Fibroblast of lung (primary cell): ENCODE measurements at regions not wholly inside any gene's neighbourhood (a gene's known extent, or its start where the extent isn't known, plus 50 kb on each side); places are given as distances from the start of the nearest gene placed in this dataset.
A peak's percentile ranks its signal among the peaks of the same experiment; 100 is the strongest.

ENCODE experiments used
- DNase-seq, 2 donors: peaks; one replicate each; pipeline versions ENCODE4 v3.0.0 to v3.0.0-alpha.2; 2010; ENCODE audit warnings: low read depth in 2 of 2
- H2AFZ ChIP-seq: 2 replicates; pipeline ENCODE4 v1.5.1; 2012; ENCODE audit warnings: low read length, control low read depth, inconsistent platforms
- H3K27ac ChIP-seq: 2 replicates; pipeline ENCODE4 v1.5.1; 2011; ENCODE audit warnings: low read length, control low read depth; ENCODE audit not compliant: insufficient read depth
- H3K27me3 ChIP-seq: 2 replicates; pipeline ENCODE4 v1.5.1; 2011; ENCODE audit warnings: mild to moderate bottlenecking, low read length; ENCODE audit not compliant: control insufficient read depth, insufficient read depth
- H3K36me3 ChIP-seq: 2 replicates; pipeline ENCODE4 v1.5.1; 2011; ENCODE audit warnings: low read length; ENCODE audit not compliant: control insufficient read depth, insufficient read depth
- H3K4me1 ChIP-seq: 2 replicates; pipeline ENCODE4 v1.5.1; 2011; ENCODE audit warnings: low read length; ENCODE audit not compliant: control insufficient read depth, insufficient read depth; ENCODE audit errors: extremely low read depth
- H3K4me2 ChIP-seq: 2 replicates; pipeline ENCODE4 v1.5.1; 2011; ENCODE audit warnings: low read length, control low read depth; ENCODE audit not compliant: insufficient read depth; ENCODE audit errors: extremely low read depth
- H3K4me3 ChIP-seq, 4 experiments: fragments of 200-600 bp in 1 of 4; sonication (generic) in 1 of 4; replicated peaks in 1 of 4; 2 replicates each; pipeline ENCODE4 v1.5.1; 2011 to 2016; ENCODE audit warnings: low read length in 4 of 4, low read depth in 3 of 4, mild to moderate bottlenecking in 3 of 4, control low read depth in 2 of 4, inconsistent platforms in 1 of 4, mixed read lengths in 1 of 4; ENCODE audit not compliant: insufficient read depth in 1 of 4; ENCODE audit errors: control extremely low read depth in 1 of 4
- H3K79me2 ChIP-seq: 2 replicates; pipeline ENCODE4 v1.5.1; 2012; ENCODE audit warnings: mild to moderate bottlenecking, low read length, inconsistent platforms; ENCODE audit not compliant: control insufficient read depth, insufficient read depth
- H3K9ac ChIP-seq: 2 replicates; pipeline ENCODE4 v1.5.1; 2011; ENCODE audit warnings: mild to moderate bottlenecking, low read length, control low read depth; ENCODE audit not compliant: insufficient read depth
- H3K9me3 ChIP-seq: 2 replicates; pipeline ENCODE4 v1.5.1; 2012; ENCODE audit warnings: low read depth, low read length; ENCODE audit not compliant: control insufficient read depth, insufficient read depth
- H4K20me1 ChIP-seq: 2 replicates; pipeline ENCODE4 v1.5.1; 2011; ENCODE audit warnings: low read length; ENCODE audit not compliant: control insufficient read depth, insufficient read depth; ENCODE audit errors: extremely low read depth
- EZH2 ChIP-seq: IDR thresholded peaks from 2 replicates; pipeline ENCODE4 v1.5.1; 2012; ENCODE audit warnings: low read length, control low read depth, mild to moderate bottlenecking; ENCODE audit errors: missing control alignments
- TF ChIP-seq, protein P1 (sequence below), 2 donors: IDR thresholded peaks in 1 of 2; conservative IDR thresholded peaks in 1 of 2; 1 replicate in 1 of 2; 2 replicates in 1 of 2; pipeline ENCODE4 v1.5.1; 2011 to 2012; ENCODE audit warnings: low read length in 2 of 2, control low read depth in 1 of 2, inconsistent platforms in 1 of 2, low read depth in 1 of 2, mild to moderate bottlenecking in 1 of 2

- no peak overlapping the region for H3K4me3 ChIP-seq
- no peaks in the 10 kb centered on the region for H4K20me1 ChIP-seq
- no peak overlapping the region for H3K4me2 ChIP-seq
- no peaks in the 10 kb centered on the region for H3K36me3 ChIP-seq
- no peaks in the 10 kb centered on the region for H3K79me2 ChIP-seq
- no peaks in the 10 kb centered on the region for H3K4me1 ChIP-seq
- no peaks in the 10 kb centered on the region for H3K27me3 ChIP-seq
- no peak overlapping the region for H3K9ac ChIP-seq
- H3K27ac ChIP-seq: no peak overlapping the region
- peak; percentile 20 to 63 for DNase-seq
- no peak overlapping the region for H2AFZ ChIP-seq
- H3K9me3 ChIP-seq: no peaks in the 10 kb centered on the region
- no peak for TF ChIP-seq EZH2
- TF ChIP-seq, protein P1, sequence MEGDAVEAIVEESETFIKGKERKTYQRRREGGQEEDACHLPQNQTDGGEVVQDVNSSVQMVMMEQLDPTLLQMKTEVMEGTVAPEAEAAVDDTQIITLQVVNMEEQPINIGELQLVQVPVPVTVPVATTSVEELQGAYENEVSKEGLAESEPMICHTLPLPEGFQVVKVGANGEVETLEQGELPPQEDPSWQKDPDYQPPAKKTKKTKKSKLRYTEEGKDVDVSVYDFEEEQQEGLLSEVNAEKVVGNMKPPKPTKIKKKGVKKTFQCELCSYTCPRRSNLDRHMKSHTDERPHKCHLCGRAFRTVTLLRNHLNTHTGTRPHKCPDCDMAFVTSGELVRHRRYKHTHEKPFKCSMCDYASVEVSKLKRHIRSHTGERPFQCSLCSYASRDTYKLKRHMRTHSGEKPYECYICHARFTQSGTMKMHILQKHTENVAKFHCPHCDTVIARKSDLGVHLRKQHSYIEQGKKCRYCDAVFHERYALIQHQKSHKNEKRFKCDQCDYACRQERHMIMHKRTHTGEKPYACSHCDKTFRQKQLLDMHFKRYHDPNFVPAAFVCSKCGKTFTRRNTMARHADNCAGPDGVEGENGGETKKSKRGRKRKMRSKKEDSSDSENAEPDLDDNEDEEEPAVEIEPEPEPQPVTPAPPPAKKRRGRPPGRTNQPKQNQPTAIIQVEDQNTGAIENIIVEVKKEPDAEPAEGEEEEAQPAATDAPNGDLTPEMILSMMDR (conservative IDR thresholded peaks at IDR 0.05 in 1 of 2, IDR thresholded peaks at IDR 0.05 in 1 of 2; ENCODE audit: low read depth in 1 of 2, low read length in 2 of 2): peak; percentile 86 to 99
Measured at GRCh38 chr1:70685300-70686286, 274.5 kb downstream of the CTH start.

DNA sequence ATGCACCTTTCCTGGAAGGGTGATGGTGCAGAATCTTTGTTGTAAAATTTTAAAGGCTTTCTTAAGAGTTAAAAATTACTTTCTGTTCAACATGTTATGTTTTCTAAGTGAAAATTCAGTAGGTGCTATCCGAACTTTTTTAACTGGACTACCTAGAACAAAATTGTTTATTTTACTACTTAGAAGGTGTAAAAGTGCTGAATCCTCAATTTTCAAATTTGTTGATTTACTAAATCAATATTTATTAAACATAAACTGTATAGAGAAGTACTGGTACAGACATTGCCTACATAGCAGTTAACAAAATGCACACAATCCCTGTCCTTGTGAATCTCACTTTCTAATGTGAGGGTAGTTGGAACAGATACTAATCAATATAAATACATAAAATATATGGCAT lies 277.5 kb downstream of the CTH start:
- Histone ChIP-seq H3K27ac (no peak overlapping the region), H3K79me2 (no peaks in the 10 kb centered on the region)

DNA sequence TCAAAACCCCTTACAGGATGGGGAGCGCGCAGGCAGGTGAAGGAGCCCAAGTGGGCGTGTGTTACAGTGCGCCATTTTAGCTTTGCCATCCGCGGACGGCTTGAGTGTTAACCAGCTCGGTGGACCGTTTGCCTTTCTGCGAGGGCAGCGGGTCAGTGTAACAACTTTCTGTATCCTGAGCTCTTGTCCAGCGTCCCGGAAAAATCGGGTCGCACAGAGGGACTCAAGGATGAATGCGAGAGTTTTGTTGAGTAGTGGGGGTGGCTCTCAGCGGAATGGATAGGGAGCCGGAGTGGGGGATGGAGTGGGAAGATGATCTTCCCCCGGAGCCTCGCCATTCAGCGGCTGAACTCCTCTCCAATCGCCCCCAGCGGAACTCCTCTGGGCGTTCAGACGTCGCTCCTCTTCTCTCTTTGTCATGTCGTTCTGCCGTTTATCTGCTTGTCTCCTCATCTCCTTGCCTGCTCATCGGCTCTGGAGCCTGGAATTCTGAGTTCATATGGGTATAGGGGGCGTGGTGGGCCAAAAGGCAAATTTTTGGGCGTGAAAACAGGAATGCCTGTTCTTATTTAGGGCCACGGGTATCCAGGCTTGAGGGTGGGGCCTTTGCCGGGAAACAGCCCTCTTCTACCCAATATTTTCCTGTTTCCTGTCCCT lies 295.4 kb downstream of the CTH start:
- Histone ChIP-seq H3K27me3 (no peaks in the 10 kb centered on the region), H3K9me3 (no peaks in the 10 kb centered on the region), H3K36me3 (no peaks in the 10 kb centered on the region), H3K4me3 (peak overlapping the region; percentile 14 to 51 (median 32)), H3K9ac (no peak overlapping the region), H3K4me2 (peak overlapping the region; percentile 75), H3K27ac (no peak overlapping the region), H2AFZ (peak overlapping the region; percentile 78), H3K79me2 (no peaks in the 10 kb centered on the region), H4K20me1 (no peaks in the 10 kb centered on the region), H3K4me1 (no peaks in the 10 kb centered on the region)
- DNase-seq: no peak
- TF ChIP-seq, protein P1 (conservative IDR thresholded peaks at IDR 0.05 in 1 of 2, IDR thresholded peaks at IDR 0.05 in 1 of 2; ENCODE audit: low read depth in 1 of 2, low read length in 2 of 2): no peak
- no peak for TF ChIP-seq EZH2

More for the DNA sequence above, 277.5 kb downstream of the CTH start:
- Histone ChIP-seq H4K20me1 (no peaks in the 10 kb centered on the region), H2AFZ (no peak overlapping the region), H3K9ac (no peak overlapping the region), H3K36me3 (no peaks in the 10 kb centered on the region), H3K27me3 (no peaks in the 10 kb centered on the region), H3K4me2 (no peak overlapping the region), H3K4me3 (no peak overlapping the region), H3K9me3 (no peaks in the 10 kb centered on the region), H3K4me1 (no peaks in the 10 kb centered on the region)
- no peak for TF ChIP-seq EZH2
- TF ChIP-seq, protein P1 (conservative IDR thresholded peaks at IDR 0.05 in 1 of 2, IDR thresholded peaks at IDR 0.05 in 1 of 2; ENCODE audit: low read depth in 1 of 2, low read length in 2 of 2): no peak
- DNase-seq: no peak
